SK-N-SH (cell line): ENCODE measurements at regions not wholly inside any gene's neighbourhood (a gene's known extent, or its start where the extent isn't known, plus 50 kb on each side); places are given as distances from the start of the nearest gene placed in this dataset.

Source experiments
- CTCF ChIA-PET: fragments of 300-600, 350-600 bp; formaldehyde crosslinking; extraction: SDS; loops from one replicate; lab custom pipeline; 2021; lab: Yijun Ruan, JAX
- POLR2A ChIA-PET: fragments of 350-600 bp; sonication (Branson Sonifier 250); formaldehyde crosslinking; extraction: SDS; loops from one replicate; lab custom pipeline; 2020; ENCODE audit warnings: antibody characterized with exemption, inconsistent platforms; lab: Yijun Ruan, JAX
- DNase-seq: peaks from one replicate; pipeline ENCODE4 v3.0.0; 2012
- H2AFZ ChIP-seq: fragments of 200-600 bp; sonication (generic); 2 replicates; pipeline ENCODE4 v1.8.1; 2016; ENCODE audit warnings: antibody characterized with exemption, mild to moderate bottlenecking, low read depth
- H3F3A ChIP-seq: fragments of 200-600 bp; sonication (generic); replicated peaks from 2 replicates; pipeline ENCODE3; 2016; ENCODE audit warnings: antibody characterized with exemption, mild to moderate bottlenecking; ENCODE audit not compliant: insufficient read depth
- H3K27ac ChIP-seq, 2 experiments: fragments of 200-500 bp in 1 of 2; fragments of 200-600 bp in 1 of 2; sonication (Bioruptor generic) in 1 of 2; sonication (generic), shearing (Covaris generic) in 1 of 2; 2 replicates each; pipeline versions ENCODE4 v1.5.1 to v1.6.1; 2014 to 2016; ENCODE audit warnings: low read depth in 2 of 2, inconsistent platforms in 1 of 2, low read length in 1 of 2, mild to moderate bottlenecking in 1 of 2, mixed read lengths in 1 of 2
- H3K27me3 ChIP-seq: fragments of 200-600 bp; sonication (generic), shearing (Covaris generic); 2 replicates; pipeline ENCODE4 v1.6.1; 2016; ENCODE audit warnings: mixed run types; ENCODE audit not compliant: insufficient read depth
- H3K36me3 ChIP-seq, 2 experiments: fragments of 200-500 bp in 1 of 2; fragments of 200-600 bp in 1 of 2; sonication (Bioruptor generic) in 1 of 2; sonication (generic) in 1 of 2; replicated peaks in 1 of 2; 2 replicates each; pipeline versions ENCODE3 to v1.5.1; 2014 to 2016; ENCODE audit warnings: low read length in 1 of 2, mild to moderate bottlenecking in 1 of 2; ENCODE audit not compliant: insufficient read depth in 2 of 2, control insufficient read depth in 1 of 2
- H3K4me1 ChIP-seq, 2 experiments: fragments of 200-500 bp in 1 of 2; fragments of 200-600 bp in 1 of 2; sonication (Bioruptor generic) in 1 of 2; sonication (generic), shearing (Covaris generic) in 1 of 2; 2 replicates each; pipeline versions ENCODE4 v1.5.1 to v1.6.1; 2014 to 2016; ENCODE audit warnings: low read depth in 1 of 2, low read length in 1 of 2, mixed run types in 1 of 2; ENCODE audit not compliant: insufficient read depth in 2 of 2, control insufficient read depth in 1 of 2
- H3K4me2 ChIP-seq: fragments of 200-600 bp; sonication (generic), shearing (Covaris generic); 2 replicates; pipeline ENCODE4 v1.6.1; 2017; ENCODE audit warnings: mixed run types
- H3K4me3 ChIP-seq, 2 experiments: fragments of 200-500 bp in 1 of 2; fragments of 200-600 bp in 1 of 2; sonication (Bioruptor generic) in 1 of 2; sonication (generic), shearing (Covaris generic) in 1 of 2; 2 replicates each; pipeline versions ENCODE4 v1.5.1 to v1.8.1; 2014 to 2016; ENCODE audit warnings: low read depth in 2 of 2, inconsistent platforms in 1 of 2, low read length in 1 of 2, mild to moderate bottlenecking in 1 of 2, mixed read lengths in 1 of 2, moderate library complexity in 1 of 2
- H3K79me2 ChIP-seq: fragments of 200-600 bp; sonication (generic); 2 replicates; pipeline ENCODE4 v1.8.1; 2017; ENCODE audit warnings: mild to moderate bottlenecking; ENCODE audit not compliant: insufficient read depth
- H3K9ac ChIP-seq: fragments of 200-600 bp; sonication (generic); 2 replicates; pipeline ENCODE4 v1.6.1; 2017; ENCODE audit warnings: mixed run types
- H3K9me2 ChIP-seq: fragments of 200-600 bp; sonication (generic); 2 replicates; pipeline ENCODE4 v1.6.1; 2017; ENCODE audit warnings: mixed run types
- H3K9me3 ChIP-seq: fragments of 200-600 bp; sonication (generic); 2 replicates; pipeline ENCODE4 v1.6.1; 2017; ENCODE audit warnings: mixed run types, mild to moderate bottlenecking, moderate library complexity
- H4K20me1 ChIP-seq: fragments of 200-600 bp; sonication (generic); 2 replicates; pipeline ENCODE4 v1.6.1; 2017; ENCODE audit warnings: mild to moderate bottlenecking, mixed run types; ENCODE audit not compliant: insufficient read depth
- EP300 ChIP-seq, 2 experiments: IDR thresholded peaks; 2 replicates each; pipeline versions ENCODE4 v1.4.0 to v1.6.1; 2012; ENCODE audit warnings: borderline replicate concordance in 1 of 2, low read depth in 1 of 2, low read length in 1 of 2
- EZH2phosphoT487 ChIP-seq: fragments of 200-600 bp; sonication (generic); IDR thresholded peaks from 2 replicates; pipeline ENCODE4 v1.6.1; 2017; ENCODE audit warnings: low read depth, mixed run types, mild to moderate bottlenecking, antibody characterized with exemption, moderate library complexity, borderline replicate concordance
- FOSL2 ChIP-seq: IDR thresholded peaks from 2 replicates; pipeline ENCODE4 v1.4.0; 2012; ENCODE audit warnings: low read depth, mild to moderate bottlenecking, moderate library complexity, borderline replicate concordance
- FOXJ3 ChIP-seq: sonication (generic); formaldehyde crosslinking; IDR thresholded peaks from 2 replicates; pipeline ENCODE4 v1.5.1; 2020; ENCODE audit warnings: mild to moderate bottlenecking, missing genetic modification reagents
- IRF3 ChIP-seq: fragments of 150-350 bp; IDR thresholded peaks from 2 replicates; pipeline ENCODE4 v1.6.1; 2016; ENCODE audit warnings: mild to moderate bottlenecking, low read depth, low read length
- JUND ChIP-seq: IDR thresholded peaks from 2 replicates; pipeline ENCODE4 v1.4.0; 2012
- MAX ChIP-seq: IDR thresholded peaks from 2 replicates; pipeline ENCODE4 v1.4.0; 2012; ENCODE audit warnings: low read depth
- MXI1 ChIP-seq: IDR thresholded peaks from 2 replicates; pipeline ENCODE4 v1.6.1; 2012; ENCODE audit warnings: mild to moderate bottlenecking, low read depth, low read length, improper control_type of control experiment
- NFIC ChIP-seq: IDR thresholded peaks from 2 replicates; pipeline ENCODE4 v1.4.0; 2012; ENCODE audit warnings: borderline replicate concordance
- NRF1 ChIP-seq: IDR thresholded peaks from 2 replicates; pipeline ENCODE4 v1.6.1; 2012; ENCODE audit warnings: low read depth, mild to moderate bottlenecking, low read length
- PBX3 ChIP-seq: IDR thresholded peaks from 2 replicates; pipeline ENCODE4; 2012
- POLR2AphosphoS5 ChIP-seq: IDR thresholded peaks from 2 replicates; pipeline ENCODE4 v1.6.1; 2012; ENCODE audit warnings: low read depth, low read length
- RCOR1 ChIP-seq: fragments of 150-350 bp; IDR thresholded peaks from 2 replicates; pipeline ENCODE4 v1.6.1; 2017; ENCODE audit warnings: antibody characterized with exemption, low read length
- REST ChIP-seq: IDR thresholded peaks from 2 replicates; pipeline ENCODE4 v1.6.1; 2012; ENCODE audit warnings: mild to moderate bottlenecking, low read depth, low read length, moderate library complexity
- RXRA ChIP-seq: IDR thresholded peaks from 2 replicates; pipeline ENCODE4 v1.4.0; 2012; ENCODE audit warnings: low read depth, mild to moderate bottlenecking, borderline replicate concordance
- TAF1 ChIP-seq: IDR thresholded peaks from 2 replicates; pipeline ENCODE4 v1.6.1; 2012; ENCODE audit warnings: low read depth, mild to moderate bottlenecking, low read length, moderate library complexity, borderline replicate concordance
- TEAD4 ChIP-seq: IDR thresholded peaks from 2 replicates; pipeline ENCODE4 v1.4.0; 2012; ENCODE audit warnings: mild to moderate bottlenecking, borderline replicate concordance; ENCODE audit not compliant: insufficient read depth
- USF1 ChIP-seq: IDR thresholded peaks from 2 replicates; pipeline ENCODE4 v1.4.0; 2012; ENCODE audit warnings: low read depth, borderline replicate concordance
- ZBTB33 ChIP-seq: IDR thresholded peaks from 2 replicates; pipeline ENCODE4 v1.4.0; 2012; ENCODE audit warnings: low read depth, borderline replicate concordance
- WGBS: methylation state at CpG from one replicate; pipeline ENCODE4 v1.1.6; 2017; ENCODE audit warnings: low lambda C conversion rate; 5-methylcytosine and 5-hydroxymethylcytosine counted together

GRCh38 chr10:65556006-65556405 is 1369.8 kb upstream of the LRRTM3 start (continued):
- no peak for TF ChIP-seq ZBTB33
- TF ChIP-seq IRF3 = no peak
- TF ChIP-seq TAF1 = no peak
- no peak for TF ChIP-seq TEAD4
- TF ChIP-seq RCOR1 = no peak
- no peak for TF ChIP-seq POLR2AphosphoS5
- TF ChIP-seq MAX = no peak
- TF ChIP-seq PBX3 = no peak
- TF ChIP-seq EP300 (IDR thresholded peaks at IDR 0.05; ENCODE audit: borderline replicate concordance in 1 of 2, low read depth in 1 of 2, low read length in 1 of 2) = no peak
- no peak for TF ChIP-seq FOSL2
- no peak for TF ChIP-seq NFIC

- DNase-seq = no peak
- Histone ChIP-seq H3K9ac (no peak overlapping the region), H3K4me1 (no peaks in the 10 kb centered on the region), H4K20me1 (no peaks in the 10 kb centered on the region), H3K79me2 (no peaks in the 10 kb centered on the region), H3K27me3 (no peaks in the 10 kb centered on the region), H3K27ac (no peak overlapping the region), H3K9me3 (no peaks in the 10 kb centered on the region), H3F3A (no peaks in the 10 kb centered on the region), H3K36me3 (no peaks in the 10 kb centered on the region), H3K4me2 (no peak overlapping the region), H3K4me3 (no peak overlapping the region), H3K9me2 (no peaks in the 10 kb centered on the region), H2AFZ (no peak overlapping the region)
- CTCF ChIA-PET = interaction anchor here (1.8 kb wide), 1 partner anchor 10 kb away, joined by 4 read pairs; no protein-coding TSS in a partner anchor
- 59% methylated on average over 2 of the region's 2 CpGs for WGBS
- POLR2A ChIA-PET = no interaction called here
- no peak for TF ChIP-seq EZH2phosphoT487
- TF ChIP-seq MXI1 = no peak
- TF ChIP-seq FOXJ3 = no peak
- no peak for TF ChIP-seq NRF1
- TF ChIP-seq JUND = no peak
- TF ChIP-seq RCOR1 = no peak
- no peak for TF ChIP-seq RXRA
- no peak for TF ChIP-seq PBX3
- TF ChIP-seq USF1 = no peak
- no peak for TF ChIP-seq FOSL2
- no peak for TF ChIP-seq EP300 (IDR thresholded peaks at IDR 0.05; ENCODE audit: borderline replicate concordance in 1 of 2, low read depth in 1 of 2, low read length in 1 of 2)
- TF ChIP-seq MAX = no peak
- no peak for TF ChIP-seq REST
Observed at GRCh38 chr10:65559369-65559768, 1366.5 kb upstream of the LRRTM3 start.
